Calu3 (cell line): ENCODE measurements at regions not wholly inside any gene's neighbourhood (a gene's known extent, or its start where the extent isn't known, plus 50 kb on each side); places are given as distances from the start of the nearest gene placed in this dataset.

Experiments
- BruUV-seq: library from RNA; stranded (reverse); fragments of 400-500 nt; replicated peaks from 2 replicates; lab custom pipeline; 2021; lab: Mats Ljungman, UMichigan
- CTCF ChIA-PET: fragments of 300-600 bp; sonication (Branson Sonifier 250); formaldehyde crosslinking; loops from one replicate; lab custom pipeline; 2022; ENCODE audit warnings: antibody characterized with exemption; lab: Charles Lee
- DNase-seq: peaks from one replicate; pipeline ENCODE4 v3.0.0; 2022
- H3K27ac Mint-ChIP-seq: one replicate; pipeline ENCODE4 v1.8.0; 2022; ENCODE audit warnings: mixed read lengths; ENCODE audit not compliant: unreplicated experiment
- H3K27me3 Mint-ChIP-seq: one replicate; pipeline ENCODE4 v1.8.0; 2022; ENCODE audit warnings: mixed read lengths; ENCODE audit not compliant: unreplicated experiment
- H3K36me3 Mint-ChIP-seq: one replicate; pipeline ENCODE4 v1.8.0; 2022; ENCODE audit warnings: mild to moderate bottlenecking, moderate library complexity, mixed read lengths; ENCODE audit not compliant: insufficient read depth, unreplicated experiment
- H3K4me1 Mint-ChIP-seq: one replicate; pipeline ENCODE4 v1.8.0; 2022; ENCODE audit warnings: mild to moderate bottlenecking, low read depth, mixed read lengths; ENCODE audit not compliant: unreplicated experiment
- H3K4me3 Mint-ChIP-seq: one replicate; pipeline ENCODE4 v1.8.0; 2022; ENCODE audit warnings: mild to moderate bottlenecking, low read depth, moderate library complexity, mixed read lengths; ENCODE audit not compliant: unreplicated experiment
- H3K9me3 Mint-ChIP-seq: one replicate; pipeline ENCODE4 v1.8.0; 2022; ENCODE audit warnings: low read depth, mixed read lengths; ENCODE audit not compliant: unreplicated experiment
- intact Hi-C: fragments of 100-400 bp; cut with micrococcal nuclease; formaldehyde crosslinking; loops from one replicate; pipeline ENCODE4 v1.10.0; 2022; ENCODE audit not compliant: unreplicated experiment
- TF ChIP-seq, protein P1 (sequence below): fragments of 200-600 bp; IDR thresholded peaks from one replicate; pipeline ENCODE4 v1.8.0; 2022; ENCODE audit warnings: antibody characterized with exemption; ENCODE audit not compliant: unreplicated experiment

DNA sequence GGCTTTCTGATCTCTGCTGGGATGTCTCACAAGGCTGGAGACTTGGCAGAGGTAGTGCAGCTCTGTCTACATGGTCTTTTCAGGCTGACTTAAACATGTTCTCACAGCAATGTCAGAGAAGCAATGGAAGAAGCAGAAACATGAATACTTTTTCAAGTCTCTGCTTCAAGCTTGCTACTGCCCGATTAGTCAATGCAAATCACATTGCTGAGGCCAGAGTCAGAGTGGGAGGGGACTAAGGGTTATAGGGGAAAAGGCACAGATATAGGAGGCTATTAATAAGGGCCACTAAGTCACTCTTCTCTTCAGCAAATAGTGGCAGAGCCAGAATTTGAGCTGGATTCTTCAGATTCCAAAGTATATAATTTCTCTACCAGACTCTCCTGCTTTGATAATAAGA is 390.5 kb downstream of the TMEM135 start:
- intact Hi-C loops = no loop called here
- Mint-ChIP-seq H3K27ac (no peak overlapping the region), H3K4me1 (no peaks in the 10 kb centered on the region), H3K9me3 (no peaks in the 10 kb centered on the region), H3K36me3 (no peaks in the 10 kb centered on the region), H3K27me3 (peaks cover 24% of the 10 kb centered on the region), H3K4me3 (no peak overlapping the region)
- TF ChIP-seq, protein P1, sequence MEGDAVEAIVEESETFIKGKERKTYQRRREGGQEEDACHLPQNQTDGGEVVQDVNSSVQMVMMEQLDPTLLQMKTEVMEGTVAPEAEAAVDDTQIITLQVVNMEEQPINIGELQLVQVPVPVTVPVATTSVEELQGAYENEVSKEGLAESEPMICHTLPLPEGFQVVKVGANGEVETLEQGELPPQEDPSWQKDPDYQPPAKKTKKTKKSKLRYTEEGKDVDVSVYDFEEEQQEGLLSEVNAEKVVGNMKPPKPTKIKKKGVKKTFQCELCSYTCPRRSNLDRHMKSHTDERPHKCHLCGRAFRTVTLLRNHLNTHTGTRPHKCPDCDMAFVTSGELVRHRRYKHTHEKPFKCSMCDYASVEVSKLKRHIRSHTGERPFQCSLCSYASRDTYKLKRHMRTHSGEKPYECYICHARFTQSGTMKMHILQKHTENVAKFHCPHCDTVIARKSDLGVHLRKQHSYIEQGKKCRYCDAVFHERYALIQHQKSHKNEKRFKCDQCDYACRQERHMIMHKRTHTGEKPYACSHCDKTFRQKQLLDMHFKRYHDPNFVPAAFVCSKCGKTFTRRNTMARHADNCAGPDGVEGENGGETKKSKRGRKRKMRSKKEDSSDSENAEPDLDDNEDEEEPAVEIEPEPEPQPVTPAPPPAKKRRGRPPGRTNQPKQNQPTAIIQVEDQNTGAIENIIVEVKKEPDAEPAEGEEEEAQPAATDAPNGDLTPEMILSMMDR = no peak
- BruUV-seq = no TSS peak
- CTCF ChIA-PET = no interaction called here
- DNase-seq = no peak

DNA sequence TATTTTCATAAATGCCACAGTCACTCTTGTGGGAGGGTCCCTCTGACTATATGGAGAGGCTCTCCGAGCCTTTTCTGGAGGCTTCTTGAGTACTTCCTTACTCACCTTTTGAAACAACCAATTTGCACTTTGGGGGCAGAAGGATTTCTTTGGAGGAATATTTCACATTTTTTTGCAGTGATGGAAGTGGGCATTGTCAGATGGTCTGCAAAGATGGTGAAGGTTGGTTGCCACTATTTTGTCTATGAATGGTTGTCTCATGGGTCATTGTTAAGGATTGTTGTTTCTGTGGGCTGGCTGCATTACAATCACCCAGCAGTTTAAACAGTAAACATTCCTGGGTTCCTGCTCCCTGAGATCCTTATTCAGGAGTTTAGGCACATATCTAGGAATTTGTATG is 388.2 kb downstream of the TMEM135 start:
- Mint-ChIP-seq H3K27me3 (peaks cover 24% of the 10 kb centered on the region), H3K9me3 (no peaks in the 10 kb centered on the region), H3K27ac (no peak overlapping the region), H3K4me3 (no peak overlapping the region), H3K36me3 (no peaks in the 10 kb centered on the region), H3K4me1 (no peaks in the 10 kb centered on the region)
- TF ChIP-seq, protein P1 = no peak
- BruUV-seq = no TSS peak
- DNase-seq = no peak
- intact Hi-C loops = no loop called here
- CTCF ChIA-PET = no interaction called here

DNA sequence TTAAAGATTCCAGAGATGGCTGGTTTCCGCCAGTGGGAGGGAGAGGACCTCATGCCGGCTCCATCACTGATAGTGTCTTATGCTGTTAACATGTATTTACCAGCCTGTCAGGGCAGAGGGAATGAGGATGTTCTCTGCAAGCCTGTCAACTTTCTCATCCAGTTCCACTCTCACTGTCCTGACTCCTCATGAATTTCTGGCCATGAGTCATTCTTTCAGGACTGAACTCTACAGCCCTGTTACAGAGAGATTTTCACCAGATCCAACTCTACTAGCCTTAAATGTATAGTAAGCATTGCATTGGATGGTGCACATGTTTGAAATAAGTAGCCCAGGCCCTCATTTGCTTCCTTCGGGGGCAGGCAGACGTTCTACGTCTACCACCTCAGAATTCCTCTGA is 387.7 kb downstream of the TMEM135 start:
- CTCF ChIA-PET = no interaction called here
- TF ChIP-seq, protein P1 = no peak
- BruUV-seq = no TSS peak
- DNase-seq = no peak
- H3K4me1 Mint-ChIP-seq = no peaks in the 10 kb centered on the region
- no peaks in the 10 kb centered on the region for H3K9me3 Mint-ChIP-seq
- no peaks in the 10 kb centered on the region for H3K36me3 Mint-ChIP-seq
- no peak overlapping the region for H3K4me3 Mint-ChIP-seq
- intact Hi-C loops = no loop called here
- H3K27me3 Mint-ChIP-seq = peaks cover 24% of the 10 kb centered on the region
- H3K27ac Mint-ChIP-seq = no peak overlapping the region

DNA sequence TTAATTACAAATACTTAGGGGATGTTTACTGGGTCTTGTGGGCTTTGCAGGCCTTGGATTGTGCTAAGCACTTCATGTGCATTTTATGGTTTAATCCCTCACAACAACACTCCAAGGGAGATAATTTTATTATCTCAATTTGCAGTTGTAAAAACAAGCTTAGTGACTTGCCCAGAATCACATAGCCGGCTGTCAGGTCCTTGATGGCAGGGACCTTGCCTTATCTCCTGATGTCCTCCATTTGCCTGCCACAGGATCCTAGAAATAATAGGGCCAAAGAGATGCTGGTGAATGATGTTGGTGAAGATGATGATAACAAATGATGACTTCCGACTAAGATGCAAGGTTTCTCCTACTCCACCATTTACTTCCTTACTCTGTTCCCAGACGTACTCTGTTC is 385.4 kb downstream of the TMEM135 start:
- Mint-ChIP-seq H3K9me3 (no peaks in the 10 kb centered on the region), H3K27ac (no peak overlapping the region), H3K36me3 (no peaks in the 10 kb centered on the region), H3K27me3 (peaks cover 24% of the 10 kb centered on the region), H3K4me1 (no peaks in the 10 kb centered on the region), H3K4me3 (no peak overlapping the region)
- no TSS peak for BruUV-seq
- intact Hi-C loops = no loop called here
- CTCF ChIA-PET = no interaction called here
- DNase-seq = no peak
- TF ChIP-seq, protein P1 = no peak
